ENCODE measurements at regions not wholly inside any gene's neighbourhood (a gene's known extent, or its start where the extent isn't known, plus 50 kb on each side); places are given as distances from the start of the nearest gene placed in this dataset.
"Not testable (repeated sequence)": the region's sequence is repeated elsewhere in the genome, so short reads cannot be mapped to it uniquely, and the experiment has no call there.

DNA sequence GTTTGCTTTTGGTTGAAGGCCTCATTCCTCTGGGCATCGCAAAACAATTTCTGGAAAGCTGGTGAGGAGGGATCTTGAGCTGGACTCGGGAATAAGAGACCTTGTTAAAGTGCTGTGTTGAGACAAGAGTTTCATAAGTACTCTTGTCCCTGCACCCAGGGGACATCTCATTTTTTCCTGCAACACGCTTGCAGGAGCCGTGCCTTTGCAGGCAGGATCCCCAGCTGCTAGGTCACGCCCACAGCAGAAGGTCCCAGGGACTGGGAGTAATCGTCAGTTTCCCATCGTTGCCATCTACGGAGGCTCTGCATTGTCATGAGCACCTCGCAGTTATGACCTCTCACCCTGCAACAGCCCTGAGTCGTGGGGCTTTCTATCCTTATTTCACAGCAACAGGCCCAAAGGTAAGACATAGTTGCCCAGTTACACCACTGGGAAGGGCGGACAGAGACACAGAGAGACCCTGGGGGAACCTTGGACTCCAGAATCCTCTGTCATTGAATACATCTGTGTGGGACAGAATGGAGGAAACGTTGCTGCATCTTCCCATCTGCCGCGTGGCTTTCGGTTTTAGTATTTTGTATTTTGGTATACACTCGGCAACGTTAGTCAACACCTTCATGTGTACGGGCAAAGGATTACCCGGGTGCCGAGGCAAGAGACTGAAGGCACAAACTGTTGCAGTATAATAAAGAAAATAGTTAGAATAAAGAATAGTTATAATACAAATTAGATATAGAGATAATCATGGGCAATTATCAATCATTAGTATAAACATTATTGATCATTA is 60.4 kb upstream of the DMRTB1 start:
- no peak for ATAC-seq (ENCODE audit: low read depth)
- TF ChIP-seq, protein P1, sequence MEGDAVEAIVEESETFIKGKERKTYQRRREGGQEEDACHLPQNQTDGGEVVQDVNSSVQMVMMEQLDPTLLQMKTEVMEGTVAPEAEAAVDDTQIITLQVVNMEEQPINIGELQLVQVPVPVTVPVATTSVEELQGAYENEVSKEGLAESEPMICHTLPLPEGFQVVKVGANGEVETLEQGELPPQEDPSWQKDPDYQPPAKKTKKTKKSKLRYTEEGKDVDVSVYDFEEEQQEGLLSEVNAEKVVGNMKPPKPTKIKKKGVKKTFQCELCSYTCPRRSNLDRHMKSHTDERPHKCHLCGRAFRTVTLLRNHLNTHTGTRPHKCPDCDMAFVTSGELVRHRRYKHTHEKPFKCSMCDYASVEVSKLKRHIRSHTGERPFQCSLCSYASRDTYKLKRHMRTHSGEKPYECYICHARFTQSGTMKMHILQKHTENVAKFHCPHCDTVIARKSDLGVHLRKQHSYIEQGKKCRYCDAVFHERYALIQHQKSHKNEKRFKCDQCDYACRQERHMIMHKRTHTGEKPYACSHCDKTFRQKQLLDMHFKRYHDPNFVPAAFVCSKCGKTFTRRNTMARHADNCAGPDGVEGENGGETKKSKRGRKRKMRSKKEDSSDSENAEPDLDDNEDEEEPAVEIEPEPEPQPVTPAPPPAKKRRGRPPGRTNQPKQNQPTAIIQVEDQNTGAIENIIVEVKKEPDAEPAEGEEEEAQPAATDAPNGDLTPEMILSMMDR (IDR thresholded peaks at IDR 0.05; ENCODE audit: poor library complexity, severe bottlenecking): no peak

DNA sequence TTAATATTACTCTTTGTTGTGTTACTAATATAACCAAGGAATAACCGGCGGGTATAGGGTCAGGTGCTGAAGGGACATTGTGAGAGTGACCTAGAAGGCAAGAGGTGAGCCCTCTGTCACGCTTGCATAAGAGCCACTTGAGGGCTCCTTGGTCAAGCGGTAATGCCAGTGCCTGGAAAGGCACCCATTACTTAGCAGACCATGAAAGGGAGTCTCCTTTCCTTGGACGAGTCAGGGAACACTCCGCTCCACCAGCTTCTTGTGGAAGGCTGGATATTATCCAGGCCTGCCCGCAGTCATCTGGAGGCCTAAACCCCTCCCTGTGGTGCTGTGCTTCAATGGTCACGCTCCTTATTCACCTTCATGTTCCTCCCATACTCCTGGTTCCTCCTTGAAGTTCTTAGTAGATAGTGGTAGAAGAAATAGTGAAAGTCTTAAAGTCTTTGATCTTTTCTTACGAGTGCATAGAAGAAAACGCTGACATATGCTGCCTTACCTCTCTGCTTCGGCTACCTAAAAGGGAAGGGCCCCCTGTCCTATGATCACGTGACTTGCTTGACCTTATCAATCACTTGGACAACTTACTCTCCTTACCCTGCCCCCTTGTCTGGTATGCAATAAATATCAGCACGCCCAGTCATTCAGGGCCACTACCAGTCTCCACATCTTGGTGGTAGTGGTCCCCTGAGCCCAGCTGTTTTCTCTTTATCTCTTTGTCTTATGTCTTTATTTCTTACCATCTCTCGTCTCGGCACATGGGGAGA is 59.6 kb upstream of the DMRTB1 start:
- H3K36me3 ChIP-seq (ENCODE audit: low read depth); H3K4me3 ChIP-seq (ENCODE audit: severe bottlenecking); H3K27me3 ChIP-seq (ENCODE audit: insufficient read depth, poor library complexity, severe bottlenecking); H3K27ac ChIP-seq (ENCODE audit: poor library complexity, severe bottlenecking); DNase-seq (ENCODE audit: low spot score); H3K9me3 ChIP-seq (ENCODE audit: severe bottlenecking); H3K4me1 ChIP-seq (ENCODE audit: insufficient read depth, poor library complexity, severe bottlenecking); ATAC-seq (ENCODE audit: low read depth): not testable (repeated sequence)

More for the DNA sequence above, 60.4 kb upstream of the DMRTB1 start:
- no peaks in the 10 kb centered on the region for H3K4me1 ChIP-seq (ENCODE audit: insufficient read depth, poor library complexity, severe bottlenecking)
- no peaks in the 10 kb centered on the region for H3K27me3 ChIP-seq (ENCODE audit: insufficient read depth, poor library complexity, severe bottlenecking)
- no peaks in the 10 kb centered on the region for H3K36me3 ChIP-seq (ENCODE audit: low read depth)
- DNase-seq (ENCODE audit: low spot score): no peak
- H3K27ac ChIP-seq (ENCODE audit: poor library complexity, severe bottlenecking): no peak overlapping the region
- no peak overlapping the region for H3K4me3 ChIP-seq (ENCODE audit: severe bottlenecking)
- no peaks in the 10 kb centered on the region for H3K9me3 ChIP-seq (ENCODE audit: severe bottlenecking)

DNA sequence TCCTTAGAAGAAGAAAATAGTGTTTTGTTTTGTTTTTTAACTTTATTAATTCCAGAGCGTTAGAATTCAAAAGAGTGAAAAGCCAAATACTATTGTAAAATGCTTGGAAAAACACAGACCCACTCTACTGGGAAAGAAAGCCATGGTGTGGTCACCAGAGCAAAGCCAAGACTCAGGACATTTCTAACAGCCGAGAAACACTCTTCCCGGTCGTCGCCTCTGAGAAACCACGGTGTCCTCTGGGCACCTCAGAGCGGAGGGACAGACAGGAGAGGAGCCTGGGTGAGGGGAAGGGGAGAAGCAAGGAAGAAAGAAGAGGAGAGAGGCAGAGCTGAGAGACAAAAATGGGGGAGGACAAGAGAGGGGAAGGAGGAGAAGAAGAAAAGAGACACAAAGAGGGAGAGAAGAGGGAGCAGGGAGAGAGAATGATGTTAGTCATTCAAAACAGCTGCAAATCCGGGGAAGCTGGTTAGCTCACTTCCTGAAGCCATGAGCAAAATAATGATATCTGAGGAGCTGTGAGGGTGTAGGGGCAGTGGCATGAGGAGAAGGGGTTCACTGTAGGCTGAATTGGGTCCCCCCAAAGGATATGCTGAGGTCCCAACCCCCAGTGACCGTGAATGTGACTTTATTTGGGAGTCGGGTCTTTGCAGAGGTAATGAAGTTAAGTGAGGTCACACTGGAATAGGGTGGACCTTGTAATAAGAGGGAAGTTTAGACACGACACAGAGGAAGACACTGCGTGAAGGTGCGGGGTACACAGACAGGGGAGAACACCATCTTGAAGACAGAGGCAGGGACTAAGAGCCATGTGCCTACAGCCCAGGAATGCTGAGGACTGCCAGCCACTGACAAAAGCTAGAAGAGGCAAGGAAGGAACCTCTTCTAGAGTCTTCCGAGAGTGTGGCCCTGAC is 58.2 kb upstream of the DMRTB1 start:
- H3K27ac ChIP-seq (ENCODE audit: poor library complexity, severe bottlenecking): no peak overlapping the region
- TF ChIP-seq, protein P1 (IDR thresholded peaks at IDR 0.05; ENCODE audit: poor library complexity, severe bottlenecking): no peak
- H3K36me3 ChIP-seq (ENCODE audit: low read depth): no peaks in the 10 kb centered on the region
- no peaks in the 10 kb centered on the region for H3K4me1 ChIP-seq (ENCODE audit: insufficient read depth, poor library complexity, severe bottlenecking)
- no peak for DNase-seq (ENCODE audit: low spot score)
- H3K9me3 ChIP-seq (ENCODE audit: severe bottlenecking): no peaks in the 10 kb centered on the region
- H3K4me3 ChIP-seq (ENCODE audit: severe bottlenecking): no peak overlapping the region
- no peak for ATAC-seq (ENCODE audit: low read depth)
- peaks cover 8% of the 10 kb centered on the region for H3K27me3 ChIP-seq (ENCODE audit: insufficient read depth, poor library complexity, severe bottlenecking)

DNA sequence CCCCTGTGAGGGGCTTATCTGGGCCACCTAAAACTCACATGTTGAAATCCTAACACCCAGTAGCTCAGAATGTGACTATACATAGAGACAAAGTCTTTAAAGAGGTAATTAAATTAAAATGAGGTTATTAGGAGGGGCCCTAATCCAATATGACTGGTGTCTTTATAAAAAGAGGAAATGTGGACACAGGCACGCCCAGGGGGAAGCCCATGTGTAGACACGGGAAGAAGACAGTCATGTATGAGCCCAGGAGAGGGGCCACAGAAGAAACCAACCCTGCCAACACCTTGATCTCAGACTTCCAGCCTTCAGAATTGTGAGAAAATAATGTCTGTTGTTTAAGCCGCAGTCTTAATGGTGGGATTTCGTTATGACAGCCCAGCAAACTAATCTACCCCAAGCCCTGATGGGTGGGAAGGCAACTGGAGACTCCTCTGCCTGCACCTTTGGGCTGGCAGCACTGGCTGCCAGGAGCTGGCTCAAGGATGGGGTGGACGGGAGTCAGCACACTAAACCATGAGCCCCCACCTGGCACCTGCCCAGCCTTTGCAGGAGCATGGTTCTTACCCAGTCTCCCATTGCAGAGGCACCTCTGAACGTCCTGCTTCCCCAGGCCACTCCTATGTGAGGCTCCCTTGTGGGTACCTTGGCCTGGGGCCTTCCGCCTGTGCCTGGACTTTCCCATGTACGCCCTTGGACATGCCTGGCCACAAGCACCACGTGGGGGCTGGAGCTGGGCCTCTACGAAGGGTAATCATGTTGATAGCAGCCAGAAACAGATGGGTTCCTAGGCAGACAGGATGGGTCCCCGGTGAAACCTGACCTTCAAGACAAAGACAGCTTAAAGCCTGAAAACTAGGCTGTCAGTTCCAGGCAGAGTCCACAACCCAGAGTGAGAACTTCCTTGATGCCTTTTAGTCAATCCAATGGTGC is 57.1 kb upstream of the DMRTB1 start:
- H3K9me3 ChIP-seq (ENCODE audit: severe bottlenecking): no peaks in the 10 kb centered on the region
- H3K36me3 ChIP-seq (ENCODE audit: low read depth): no peaks in the 10 kb centered on the region
- H3K27me3 ChIP-seq (ENCODE audit: insufficient read depth, poor library complexity, severe bottlenecking): peaks cover 8% of the 10 kb centered on the region
- no peak; the same call in 2 of the 3 replicates for ATAC-seq (ENCODE audit: low read depth)
- TF ChIP-seq, protein P1 (IDR thresholded peaks at IDR 0.05; ENCODE audit: poor library complexity, severe bottlenecking): no peak
- no peak overlapping the region for H3K4me3 ChIP-seq (ENCODE audit: severe bottlenecking)
- DNase-seq (ENCODE audit: low spot score): no peak
- H3K4me1 ChIP-seq (ENCODE audit: insufficient read depth, poor library complexity, severe bottlenecking): no peaks in the 10 kb centered on the region
- H3K27ac ChIP-seq (ENCODE audit: poor library complexity, severe bottlenecking): no peak overlapping the region
